ENCODE measurements at regions not wholly inside any gene's neighbourhood (a gene's known extent, or its start where the extent isn't known, plus 50 kb on each side); places are given as distances from the start of the nearest gene placed in this dataset.

GRCh38 chr10:1846032-1846431 lies 108.7 kb upstream of the ADARB2 start:
- no peak for DNase-seq

GRCh38 chr10:1841759-1842158 lies 104.4 kb upstream of the ADARB2 start:
- no peak for DNase-seq

- DNase-seq: no peak
Measured at GRCh38 chr10:1829712-1830111, 92.4 kb upstream of the ADARB2 start.

DNA sequence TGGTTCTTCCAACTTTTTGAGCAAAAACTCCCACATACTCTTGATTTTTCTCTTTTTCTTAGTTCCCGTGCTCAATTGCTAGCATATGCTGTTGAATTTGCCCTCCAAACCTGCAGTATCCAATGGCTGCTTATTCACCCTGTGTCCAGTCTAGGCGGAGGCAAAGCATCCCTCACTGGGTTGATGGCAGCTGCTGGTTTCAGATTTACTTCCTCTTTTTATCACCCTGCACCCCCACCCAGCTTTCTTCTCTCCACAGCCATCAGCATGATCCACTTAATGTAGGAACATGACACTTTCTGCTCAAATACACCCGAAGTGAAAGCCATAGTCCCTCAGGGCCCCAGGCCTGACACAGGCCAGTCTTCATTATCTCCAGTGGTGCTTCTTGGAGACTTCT lies 87.6 kb upstream of the ADARB2 start:
- no peak for DNase-seq

DNA sequence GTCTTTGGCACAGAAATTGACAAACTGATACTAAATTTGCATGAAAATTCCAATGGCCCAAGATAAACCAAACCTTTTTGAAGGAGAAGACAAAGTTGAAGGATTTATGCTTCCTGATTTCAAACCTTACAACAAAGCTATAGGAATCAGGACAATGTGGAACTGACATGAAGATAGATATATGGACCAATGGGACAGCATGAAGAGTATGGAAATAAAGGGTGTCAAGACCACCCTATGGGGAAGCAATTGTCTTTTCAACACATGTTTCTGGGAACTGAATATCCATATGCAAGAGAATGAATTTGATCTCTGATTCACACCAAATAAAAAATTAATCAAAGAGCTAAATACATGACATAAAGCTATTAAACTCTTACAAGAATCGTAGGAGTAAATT lies 77.2 kb upstream of the ADARB2 start:
- no peak for DNase-seq

DNA sequence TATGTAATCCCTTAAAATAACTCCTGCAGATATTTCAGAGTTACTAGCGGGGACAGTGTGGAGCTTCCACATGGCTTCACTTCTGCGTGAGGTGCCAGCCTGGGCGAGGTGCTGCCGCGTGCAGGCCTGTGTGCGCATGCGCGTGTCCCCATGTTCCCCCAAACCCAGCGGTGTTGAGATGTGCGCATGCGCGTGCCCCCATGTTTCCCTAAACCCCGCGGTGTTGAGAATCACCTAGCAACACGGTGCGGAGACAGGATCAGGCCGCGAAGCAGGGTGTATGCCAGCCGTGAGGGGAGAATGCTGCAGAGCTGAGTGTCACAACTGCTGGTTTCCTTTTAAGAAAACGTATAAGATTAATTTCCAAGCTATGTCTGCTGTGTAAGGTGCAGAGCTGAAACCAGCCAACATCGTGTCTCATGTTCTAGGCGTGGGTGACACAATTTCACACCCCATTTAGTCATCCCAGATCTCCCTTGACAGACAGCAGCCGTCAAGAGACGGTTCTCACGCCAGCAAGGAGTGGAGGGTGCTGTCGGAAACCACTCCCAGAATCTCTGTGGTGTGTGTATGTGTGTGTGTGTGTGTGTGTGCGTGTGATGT lies 71.9 kb upstream of the ADARB2 start:
- DNase-seq: no peak

GRCh38 chr10:1807924-1808323 lies 70.6 kb upstream of the ADARB2 start:
- no peak for DNase-seq

- DNase-seq: no peak
Measured at GRCh38 chr10:1807196-1807595, 69.9 kb upstream of the ADARB2 start.

- no peak for DNase-seq
Measured at GRCh38 chr10:1802413-1802812, 65.1 kb upstream of the ADARB2 start.

- DNase-seq: no peak
Measured at GRCh38 chr10:1788401-1788800, 51.1 kb upstream of the ADARB2 start.

All from SHP77 (cell line).